Left colon (tissue), 2 donors: ENCODE measurements at regions not wholly inside any gene's neighbourhood (a gene's known extent, or its start where the extent isn't known, plus 50 kb on each side); places are given as distances from the start of the nearest gene placed in this dataset.

Experiments
- ATAC-seq: fragments of 200-7000 bp; cut with Tn5 transposase; one replicate; pipeline ENCODE4 v1.9.1; 2020; ENCODE audit warnings: mild to moderate bottlenecking, moderate library complexity
- DNase-seq, 2 donors: peaks; one replicate each; pipeline ENCODE4 v3.0.0-alpha.2; 2020
- intact Hi-C, 2 donors: fragments of 100-400 bp; cut with DNase I in 1 of 2; cut with micrococcal nuclease in 1 of 2; formaldehyde crosslinking; loops; one replicate each; pipeline versions ENCODE4 v1.11.2 to v1.14.0; 2022; cut with DNase I, micrococcal nuclease
- donor health status: DM: no; HTN: no; CAD: no.
- donor health status: DM: yes; HTN: yes; CAD: no.

DNA sequence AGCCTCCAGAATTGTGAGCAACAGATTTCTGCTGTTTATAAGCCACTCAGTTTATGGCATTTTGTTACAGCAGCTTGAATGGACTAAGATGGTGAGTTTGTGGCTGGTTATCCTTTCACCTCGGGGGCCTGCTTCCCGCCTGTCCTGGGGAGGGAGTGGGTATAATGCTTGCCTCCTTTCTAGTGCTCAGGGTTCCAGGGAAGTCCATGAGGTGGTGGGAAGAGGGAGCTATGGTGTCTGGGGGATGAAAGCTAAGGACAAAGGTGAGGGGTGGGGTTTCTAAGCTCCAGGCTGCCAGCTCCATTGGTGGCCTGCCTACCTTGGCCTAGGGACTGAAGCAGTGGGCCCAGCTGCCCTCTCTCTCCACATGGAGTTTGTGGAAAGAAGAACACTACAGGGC, 50.2 kb upstream of the SDK2 start:
- ATAC-seq (no peak), DNase-seq (no peak)
- intact Hi-C loops = no loop called here

DNA sequence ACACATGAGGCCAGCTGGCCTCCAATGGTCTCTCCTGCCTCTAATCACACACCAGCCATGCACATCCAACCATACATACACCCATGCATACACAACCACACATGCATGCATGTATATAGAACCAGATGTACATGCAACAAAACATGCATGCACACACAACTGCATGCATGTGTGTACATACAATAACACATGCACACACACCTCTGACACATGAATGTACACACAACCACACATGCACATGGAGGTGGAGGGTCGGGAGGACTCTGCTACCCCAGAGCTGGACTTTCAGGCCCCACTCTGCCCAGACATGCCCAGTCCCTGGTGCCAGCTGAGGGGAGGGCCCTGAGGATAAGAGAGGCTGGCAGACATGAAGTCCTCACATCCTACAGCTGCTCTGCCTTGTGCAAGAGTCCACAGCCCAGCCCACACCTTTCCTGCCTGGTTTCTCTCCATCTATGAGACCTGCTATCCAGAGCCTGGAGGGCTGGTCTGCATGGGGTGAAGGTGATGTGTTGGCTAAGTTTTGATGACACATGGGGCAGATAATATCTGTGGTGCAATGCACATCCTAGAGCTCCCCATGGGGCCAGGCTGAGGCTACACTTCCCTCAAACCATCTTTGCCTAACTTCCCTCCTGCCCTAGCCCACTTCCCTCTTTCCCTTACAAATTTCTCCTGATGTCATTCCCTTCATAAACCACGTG, 50.9 kb upstream of the SDK2 start:
- DNase-seq = no peak
- no peak for ATAC-seq
- intact Hi-C loops = no loop called here

DNA sequence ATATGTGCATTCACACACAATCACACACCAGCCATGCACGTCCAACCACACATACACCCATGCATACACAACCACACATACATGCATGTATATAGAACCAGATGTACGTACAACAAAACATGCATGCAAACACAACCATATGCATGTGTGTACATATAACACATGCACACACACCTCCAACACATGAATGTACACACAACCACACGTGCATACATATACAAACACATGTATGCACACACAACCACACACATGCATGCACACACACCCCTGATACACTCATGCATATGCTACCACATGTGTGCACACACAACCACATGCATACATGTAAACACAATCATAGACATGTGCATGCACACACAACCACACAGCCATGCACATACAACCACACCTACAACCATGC, 52.0 kb upstream of the SDK2 start:
- ATAC-seq (no peak), DNase-seq (no peak)
- intact Hi-C loops = no loop called here

DNA sequence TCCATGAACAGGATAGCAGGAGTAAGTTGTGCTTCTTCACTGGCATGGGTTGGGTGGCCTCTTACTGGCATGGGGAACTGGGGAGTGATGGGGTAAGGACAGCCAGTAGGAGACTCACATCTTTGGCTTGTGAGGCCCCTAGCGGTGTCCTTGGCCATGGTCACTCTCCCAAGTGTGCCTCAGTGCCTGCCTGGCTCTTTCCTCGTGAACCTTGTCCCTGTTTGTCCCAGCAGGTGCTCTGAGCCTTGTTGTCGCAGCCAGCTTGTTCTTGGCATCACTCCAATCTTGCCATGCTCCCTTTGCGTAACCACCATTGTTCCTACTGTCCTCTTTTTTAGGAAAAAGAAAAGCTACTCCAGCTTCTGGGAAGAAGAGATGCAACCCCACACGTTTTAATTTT, 53.6 kb upstream of the SDK2 start:
- intact Hi-C loops = no loop called here
- ATAC-seq (peak; percentile 96), DNase-seq (peak; percentile 55 to 62)

GRCh38 chr17:73698966-73699365, 54.7 kb upstream of the SDK2 start:
- intact Hi-C loops = no loop called here
- ATAC-seq (no peak), DNase-seq (no peak)

GRCh38 chr17:73701701-73702100, 57.5 kb upstream of the SDK2 start:
- ATAC-seq (peak; percentile 55), DNase-seq (no peak)
- intact Hi-C loops = no loop called here

GRCh38 chr17:73703192-73703591, 58.9 kb upstream of the SDK2 start:
- intact Hi-C loops = no loop called here
- DNase-seq (no peak), ATAC-seq (peak; percentile 62)

- intact Hi-C loops = no loop called here
- DNase-seq (no peak), ATAC-seq (no peak)
These were observed 59.7 kb upstream of the SDK2 start for GRCh38 chr17:73703917-73704316.

DNA sequence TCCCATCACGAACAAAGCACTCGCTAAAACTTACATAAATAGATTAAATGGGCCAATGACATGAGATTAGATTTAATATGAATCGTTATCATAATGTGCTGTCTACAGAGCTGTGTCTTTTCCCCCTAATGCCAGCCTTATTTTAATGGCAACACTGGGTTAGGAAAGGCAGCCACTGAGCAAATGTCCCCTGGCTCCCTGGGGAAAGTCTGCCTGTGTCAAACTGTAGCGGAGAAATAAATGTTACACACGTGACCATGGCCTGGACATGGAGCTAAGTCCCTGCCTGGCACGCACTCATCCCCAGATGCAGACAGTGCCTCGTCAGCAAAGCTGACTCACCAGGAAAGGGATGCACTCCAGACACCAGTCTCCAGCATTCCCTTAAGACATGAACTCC, 61.3 kb upstream of the SDK2 start:
- ATAC-seq = no peak
- intact Hi-C loops = no loop called here

GRCh38 chr17:73706428-73706827, 62.2 kb upstream of the SDK2 start:
- intact Hi-C loops = no loop called here
- DNase-seq = no peak
- ATAC-seq = no peak

More for the DNA sequence above, 61.3 kb upstream of the SDK2 start:
- DNase-seq = no peak

DNA sequence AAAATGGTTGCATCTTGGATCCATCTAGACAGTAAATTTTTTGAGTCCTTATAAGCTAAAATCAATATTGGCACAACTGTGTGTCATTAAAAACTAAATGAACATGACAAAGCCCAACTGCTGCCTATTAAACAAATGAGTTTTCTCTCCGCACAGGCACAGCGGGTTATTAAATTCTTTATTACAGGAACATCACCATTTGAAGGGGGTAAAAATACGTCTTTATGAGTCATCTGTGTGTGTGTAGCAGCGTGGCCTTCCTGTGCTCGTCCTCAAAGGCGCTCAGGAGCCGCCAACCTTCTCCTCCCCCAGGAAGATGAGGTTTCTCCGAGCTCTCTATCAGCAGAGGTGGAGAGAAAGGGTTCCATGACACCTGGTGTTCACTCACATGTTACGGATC, 62.6 kb upstream of the SDK2 start:
- intact Hi-C loops = no loop called here
- ATAC-seq = no peak
- DNase-seq = no peak

- intact Hi-C loops = no loop called here
- ATAC-seq = no peak
These were observed 63.1 kb upstream of the SDK2 start for GRCh38 chr17:73707358-73707757.

GRCh38 chr17:73710095-73710592, 65.9 kb upstream of the SDK2 start:
- ATAC-seq = peak; percentile 89
- intact Hi-C loops = loop anchor here in 1 of 2 donors (5.0 kb wide), 1 partner anchor 283 kb away; no protein-coding TSS in a partner anchor
- DNase-seq = peak; percentile 54 to 78

More at GRCh38 chr17:73707358-73707757, 63.1 kb upstream of the SDK2 start:
- no peak for DNase-seq

GRCh38 chr17:73711184-73711583, 66.9 kb upstream of the SDK2 start:
- ATAC-seq (no peak), DNase-seq (no peak)
- intact Hi-C loops = loop anchor here in 1 of 2 donors (5.0 kb wide), 1 partner anchor 284 kb away; no protein-coding TSS in a partner anchor

GRCh38 chr17:73711916-73712315, 67.7 kb upstream of the SDK2 start:
- DNase-seq (no peak), ATAC-seq (no peak)
- intact Hi-C loops = loop anchor here in 1 of 2 donors (5.0 kb wide), 1 partner anchor 285 kb away; no protein-coding TSS in a partner anchor

GRCh38 chr17:73713136-73713535, 68.9 kb upstream of the SDK2 start:
- intact Hi-C loops = loop anchor here in 1 of 2 donors (5.0 kb wide), 1 partner anchor 286 kb away; no protein-coding TSS in a partner anchor
- ATAC-seq = no peak
- no peak for DNase-seq

GRCh38 chr17:73715769-73716168, 71.5 kb upstream of the SDK2 start:
- intact Hi-C loops = no loop called here
- DNase-seq (no peak), ATAC-seq (no peak)

DNA sequence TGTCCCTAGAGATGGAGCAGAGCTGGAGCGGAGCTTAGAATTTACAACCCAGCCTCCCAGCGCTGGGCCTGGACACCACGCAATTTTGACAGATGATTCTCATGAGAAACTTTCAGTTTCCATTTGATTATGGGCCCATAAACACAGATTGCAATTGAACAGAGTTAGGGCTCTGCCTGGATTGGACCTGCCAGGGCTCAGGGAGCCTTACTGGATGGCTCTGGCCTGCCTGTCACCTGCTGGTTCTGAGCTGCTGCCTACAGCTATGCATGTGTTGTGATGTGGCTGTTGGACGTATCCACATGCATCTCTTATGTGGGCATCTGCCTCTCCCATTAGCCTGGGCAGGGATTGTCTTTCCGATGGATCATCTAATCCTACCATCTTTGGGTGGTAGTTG, 73.4 kb upstream of the SDK2 start:
- ATAC-seq (peak; percentile 48), DNase-seq (no peak)
- intact Hi-C loops = no loop called here

DNA sequence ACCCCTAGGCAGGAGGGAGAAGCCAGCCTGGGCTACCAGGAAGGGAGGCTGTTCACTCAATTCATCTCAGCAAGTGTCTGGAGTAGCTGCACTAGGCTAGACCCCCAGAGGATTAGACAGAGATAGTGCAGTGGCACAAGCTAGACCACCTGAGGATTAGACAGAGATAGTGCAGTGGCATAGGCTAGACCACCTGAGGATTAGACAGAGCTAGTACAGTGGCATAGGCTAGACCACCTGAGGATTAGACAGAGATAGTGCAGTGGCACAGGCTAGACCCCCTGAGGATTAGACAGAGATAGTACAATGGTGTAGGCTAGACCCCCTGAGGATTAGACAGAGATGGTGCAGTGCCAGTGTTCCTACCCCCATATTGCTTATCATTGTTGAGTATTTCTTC, 74.1 kb upstream of the SDK2 start:
- intact Hi-C loops = no loop called here
- ATAC-seq = no peak

DNA sequence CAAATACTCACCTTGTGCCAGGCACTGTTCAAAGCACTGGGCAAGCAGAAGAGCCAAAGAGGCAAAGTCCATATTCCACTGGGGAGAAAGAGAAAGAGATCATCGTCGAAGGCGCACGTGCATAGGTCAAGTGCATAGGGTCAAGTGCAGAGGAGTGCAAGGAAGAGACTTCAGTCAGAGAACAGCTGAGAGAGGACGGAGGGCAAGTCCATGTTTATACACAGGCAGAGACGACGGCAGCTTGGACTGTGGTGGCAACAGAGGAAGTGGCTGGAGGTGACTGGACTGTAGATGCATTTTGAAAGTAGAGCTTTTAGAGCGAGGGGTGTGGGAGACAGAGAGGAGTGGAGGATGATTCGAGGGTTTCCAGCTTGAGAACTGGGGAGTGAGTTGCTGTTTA, 74.7 kb upstream of the SDK2 start:
- ATAC-seq = peak; percentile 66
- no peak for DNase-seq
- intact Hi-C loops = no loop called here

More for the DNA sequence above, 74.1 kb upstream of the SDK2 start:
- DNase-seq = no peak

- intact Hi-C loops = no loop called here
- DNase-seq = peak; percentile 37 to 43
- peak; percentile 75 for ATAC-seq
These were observed 75.4 kb upstream of the SDK2 start for GRCh38 chr17:73719588-73720071.
